HK-2 (cell line): ENCODE measurements at regions not wholly inside any gene's neighbourhood (a gene's known extent, or its start where the extent isn't known, plus 50 kb on each side); places are given as distances from the start of the nearest gene placed in this dataset.

Source experiments
- DNase-seq: peaks from one replicate; pipeline ENCODE4 v3.0.0-alpha.2; 2018; ENCODE audit not compliant: unreplicated experiment

- no peak for DNase-seq
Observed at GRCh38 chr7:36096460-36097095, 56.5 kb upstream of the EEPD1 start.

- no peak for DNase-seq
Observed at GRCh38 chr7:36098096-36098495, 55.0 kb upstream of the EEPD1 start.

GRCh38 chr7:36100226-36100625, 52.8 kb upstream of the EEPD1 start:
- DNase-seq, result no peak

GRCh38 chr7:36100634-36101033, 52.4 kb upstream of the EEPD1 start:
- no peak for DNase-seq
